Activated T-helper 1 cell treated with anti-CD3 and anti-CD28 coated beads, Interleukin-12 subunit alpha, Interleukin-12 subunit beta, Interleukin-2, Interleukin-4 antibody, amounts not matched to agents 30 ng/mL and 10 ng/mL and 1 ng/mL, durations not matched to agents 14 hours and 24 hours and 36 hours (primary cell): ENCODE measurements at regions not wholly inside any gene's neighbourhood (a gene's known extent, or its start where the extent isn't known, plus 50 kb on each side); places are given as distances from the start of the nearest gene placed in this dataset.
"Not testable (repeated sequence)": the region's sequence is repeated elsewhere in the genome, so short reads cannot be mapped to it uniquely, and the experiment has no call there.

ENCODE experiments used
- DNase-seq: peaks from one replicate; pipeline ENCODE4 v3.0.0; 2021; ENCODE audit warnings: low spot score
- H3K27ac Mint-ChIP-seq: one replicate; pipeline ENCODE4 v1.8.0; 2021; ENCODE audit warnings: mild to moderate bottlenecking, mixed read lengths
- H3K27me3 Mint-ChIP-seq: one replicate; pipeline ENCODE4 v1.8.0; 2022; ENCODE audit warnings: mild to moderate bottlenecking, moderate library complexity, mixed read lengths; ENCODE audit not compliant: insufficient read depth
- H3K36me3 Mint-ChIP-seq: one replicate; pipeline ENCODE4 v1.8.0; 2021; ENCODE audit warnings: low read depth, mixed read lengths
- H3K4me1 Mint-ChIP-seq: one replicate; pipeline ENCODE4 v1.8.0; 2021; ENCODE audit warnings: low read depth, mixed read lengths
- H3K4me3 Mint-ChIP-seq: one replicate; pipeline ENCODE4 v1.8.0; 2021; ENCODE audit warnings: mild to moderate bottlenecking, moderate library complexity, mixed read lengths
- H3K9me3 Mint-ChIP-seq: one replicate; pipeline ENCODE4 v1.8.0; 2021; ENCODE audit warnings: mixed read lengths
- intact Hi-C: fragments of 100-400 bp; cut with micrococcal nuclease; formaldehyde crosslinking; loops from one replicate; pipeline ENCODE4 v1.15.1; 2024

DNA sequence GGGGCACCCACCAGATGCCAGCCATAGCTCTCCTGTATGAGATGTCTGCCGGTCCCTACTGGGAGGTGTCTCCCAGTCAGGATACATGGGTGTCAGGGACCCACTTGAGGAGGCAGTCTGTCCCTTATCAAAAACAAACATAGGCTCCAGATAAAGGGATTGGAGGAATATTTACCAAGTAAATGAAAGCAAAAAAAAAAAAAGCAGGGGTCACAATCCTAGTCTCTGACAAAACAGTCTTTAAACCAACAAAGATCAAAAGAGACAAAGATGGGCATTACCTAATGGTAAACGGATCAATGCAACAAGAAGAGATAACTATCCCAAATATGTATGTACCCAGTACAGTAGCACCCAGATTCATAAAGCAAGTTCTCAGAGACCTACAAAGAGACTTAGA is 640.0 kb upstream of the LRRTM4 start:
- Mint-ChIP-seq H3K9me3 (peaks cover 33% of the 10 kb centered on the region), H3K36me3 (no peaks in the 10 kb centered on the region), H3K4me1 (no peaks in the 10 kb centered on the region), H3K4me3 (no peak overlapping the region), H3K27me3 (no peaks in the 10 kb centered on the region), H3K27ac (no peak overlapping the region)
- intact Hi-C loops, result no loop called here
- no peak for DNase-seq

DNA sequence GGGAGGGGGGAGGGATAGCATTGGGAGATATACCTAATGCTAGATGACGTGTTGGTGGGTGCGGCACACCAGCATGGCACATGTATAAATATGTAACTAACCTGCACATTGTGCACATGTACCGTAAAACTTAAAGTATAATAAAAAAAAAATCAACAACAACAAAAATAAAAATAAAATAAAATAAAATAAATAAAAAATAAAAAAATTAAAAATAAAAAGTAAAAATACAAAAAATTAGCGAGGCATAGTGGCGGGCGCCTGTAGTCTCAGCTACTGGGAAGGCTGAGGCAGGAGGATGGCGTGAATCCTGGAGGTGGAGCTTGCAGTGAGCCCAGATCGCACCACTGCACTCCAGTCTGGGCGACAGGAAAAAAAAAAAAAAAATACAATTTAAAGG is 650.0 kb upstream of the LRRTM4 start:
- H3K4me3 Mint-ChIP-seq, H3K27me3 Mint-ChIP-seq, H3K9me3 Mint-ChIP-seq, H3K36me3 Mint-ChIP-seq, DNase-seq, H3K4me1 Mint-ChIP-seq, H3K27ac Mint-ChIP-seq, intact Hi-C loops: not testable (repeated sequence)

DNA sequence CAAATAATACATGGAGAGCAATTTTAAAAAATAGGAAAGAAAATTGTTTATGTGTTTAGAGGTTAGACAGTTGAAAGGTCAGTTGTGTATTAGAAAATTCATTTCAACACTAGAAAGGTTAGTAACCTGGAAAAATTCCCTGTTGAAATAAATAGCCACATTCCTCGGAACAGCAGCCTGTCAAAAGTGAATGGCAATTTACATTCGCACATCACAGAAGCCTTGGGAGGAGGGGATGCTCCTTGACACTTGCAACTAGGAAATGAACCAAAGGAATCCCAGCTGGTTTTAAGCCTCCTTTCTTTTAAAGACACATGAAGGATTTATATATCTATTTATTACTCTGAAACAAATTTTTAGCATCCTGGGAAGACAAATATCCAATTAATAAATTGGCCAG is 653.5 kb upstream of the LRRTM4 start:
- DNase-seq, result no peak
- intact Hi-C loops, result no loop called here
- Mint-ChIP-seq H3K36me3 (no peaks in the 10 kb centered on the region), H3K27me3 (no peaks in the 10 kb centered on the region), H3K4me1 (no peaks in the 10 kb centered on the region), H3K27ac (no peak overlapping the region), H3K9me3 (peaks cover 4% of the 10 kb centered on the region), H3K4me3 (no peak overlapping the region)

DNA sequence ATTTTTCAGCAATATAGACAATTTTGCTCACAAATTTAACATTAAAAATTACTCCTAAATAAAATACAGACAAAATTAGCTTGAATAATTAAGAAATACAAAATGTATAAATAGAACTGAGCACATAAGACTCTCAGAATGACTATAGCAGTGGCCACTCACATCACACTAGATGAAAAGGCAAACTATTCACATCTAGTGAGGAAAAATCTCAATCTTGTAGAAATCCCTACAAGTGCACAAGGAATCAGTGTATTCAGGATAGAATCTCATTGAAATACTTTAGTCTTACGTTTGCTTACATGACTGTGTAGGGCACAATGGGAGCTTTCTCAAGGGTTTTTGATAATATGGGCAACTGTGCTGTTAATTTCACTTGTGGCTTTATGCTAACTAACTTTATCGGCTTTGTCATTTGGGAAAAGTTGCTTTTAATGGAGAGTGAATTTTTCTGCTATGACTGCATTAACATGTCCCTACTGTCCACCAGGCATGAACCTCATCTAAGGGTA is 678.9 kb upstream of the LRRTM4 start:
- intact Hi-C loops, result no loop called here
- no peak overlapping the region for H3K4me3 Mint-ChIP-seq

DNA sequence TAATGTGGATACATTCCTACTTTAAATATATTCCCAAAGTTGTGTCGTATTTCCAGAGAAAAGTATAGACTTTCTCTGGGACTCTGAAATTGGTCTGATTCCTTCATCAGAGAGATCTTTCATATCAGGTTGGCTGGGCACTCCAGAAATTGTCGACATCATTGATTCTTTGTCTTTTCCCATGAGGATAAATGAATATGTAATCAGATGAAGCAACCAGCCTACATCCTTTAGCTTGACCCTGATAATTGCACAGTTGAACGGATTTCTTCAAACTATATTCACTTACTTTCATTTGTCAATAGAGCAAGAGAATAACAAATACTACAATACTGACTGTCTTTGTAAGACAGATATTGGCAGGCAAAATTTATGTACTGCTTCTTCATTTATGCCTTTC is 680.2 kb upstream of the LRRTM4 start:
- Mint-ChIP-seq H3K4me1 (no peaks in the 10 kb centered on the region), H3K36me3 (no peaks in the 10 kb centered on the region), H3K27me3 (no peaks in the 10 kb centered on the region), H3K9me3 (peaks cover 17% of the 10 kb centered on the region), H3K4me3 (no peak overlapping the region), H3K27ac (no peak overlapping the region)
- intact Hi-C loops, result no loop called here
- DNase-seq, result no peak

More for the DNA sequence above, 678.9 kb upstream of the LRRTM4 start:
- Mint-ChIP-seq H3K4me1 (no peaks in the 10 kb centered on the region), H3K9me3 (peaks cover 17% of the 10 kb centered on the region), H3K27me3 (no peaks in the 10 kb centered on the region), H3K36me3 (no peaks in the 10 kb centered on the region), H3K27ac (no peak overlapping the region)
- DNase-seq, result no peak

DNA sequence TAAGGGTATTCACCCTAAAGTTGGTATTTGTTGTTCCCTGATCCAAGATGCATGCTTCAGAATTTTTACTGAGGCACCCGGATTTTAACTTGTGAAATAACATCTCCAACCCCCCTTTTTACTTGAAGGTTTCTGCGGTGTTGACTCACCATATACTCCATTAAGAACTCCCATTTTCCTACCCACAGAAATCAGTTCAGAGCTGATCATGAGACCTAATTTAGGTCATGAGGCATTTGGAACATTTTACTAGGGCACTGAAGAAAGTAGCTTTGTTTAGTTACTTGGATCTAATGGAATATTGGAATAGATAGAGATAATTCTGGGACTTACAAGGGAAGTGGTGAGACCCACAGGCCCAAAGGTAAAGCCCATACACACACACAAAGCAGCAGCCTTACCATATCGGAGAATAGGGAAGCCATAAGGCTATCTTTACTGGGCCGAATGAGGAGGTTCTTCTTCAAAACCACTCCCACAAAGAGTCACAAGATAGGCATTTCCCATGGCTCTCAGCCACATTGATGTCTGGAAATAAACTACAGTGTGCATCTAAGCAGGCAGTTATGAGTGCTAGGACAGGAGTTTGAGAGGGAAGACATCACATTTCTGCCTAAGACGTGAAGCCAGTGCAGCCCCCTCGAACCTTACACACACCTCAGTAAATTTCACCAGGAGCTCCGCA is 681.0 kb upstream of the LRRTM4 start:
- H3K27ac Mint-ChIP-seq, result no peak overlapping the region
- H3K36me3 Mint-ChIP-seq, result no peaks in the 10 kb centered on the region
- intact Hi-C loops, result no loop called here
- no peak overlapping the region for H3K4me3 Mint-ChIP-seq
- H3K9me3 Mint-ChIP-seq, result peaks cover 17% of the 10 kb centered on the region
- DNase-seq, result no peak
- H3K4me1 Mint-ChIP-seq, result no peaks in the 10 kb centered on the region
- no peaks in the 10 kb centered on the region for H3K27me3 Mint-ChIP-seq

DNA sequence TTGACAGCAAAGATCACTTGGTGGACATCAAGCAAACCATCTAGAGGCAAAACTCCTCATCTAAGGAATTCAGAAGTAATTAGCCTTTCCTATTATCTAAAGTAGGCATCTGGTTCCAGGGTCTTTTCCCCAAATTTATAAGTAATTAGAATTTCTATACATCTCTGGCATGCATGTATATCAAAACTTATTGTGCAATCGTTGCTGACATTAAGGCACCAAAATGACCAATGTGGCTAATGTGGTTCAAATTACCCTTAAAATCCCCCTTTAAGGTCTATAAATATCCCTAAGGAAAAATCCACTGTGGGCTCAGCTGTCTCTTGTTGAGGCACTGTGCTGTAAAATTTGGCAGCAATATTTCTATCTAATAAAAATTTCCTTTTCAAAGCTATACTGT is 695.9 kb upstream of the LRRTM4 start:
- no peaks in the 10 kb centered on the region for H3K4me1 Mint-ChIP-seq
- no peak overlapping the region for H3K27ac Mint-ChIP-seq
- no peak for DNase-seq
- H3K9me3 Mint-ChIP-seq, result peaks cover 35% of the 10 kb centered on the region
- no peak overlapping the region for H3K4me3 Mint-ChIP-seq
- no peaks in the 10 kb centered on the region for H3K36me3 Mint-ChIP-seq
- intact Hi-C loops, result no loop called here
- no peaks in the 10 kb centered on the region for H3K27me3 Mint-ChIP-seq

DNA sequence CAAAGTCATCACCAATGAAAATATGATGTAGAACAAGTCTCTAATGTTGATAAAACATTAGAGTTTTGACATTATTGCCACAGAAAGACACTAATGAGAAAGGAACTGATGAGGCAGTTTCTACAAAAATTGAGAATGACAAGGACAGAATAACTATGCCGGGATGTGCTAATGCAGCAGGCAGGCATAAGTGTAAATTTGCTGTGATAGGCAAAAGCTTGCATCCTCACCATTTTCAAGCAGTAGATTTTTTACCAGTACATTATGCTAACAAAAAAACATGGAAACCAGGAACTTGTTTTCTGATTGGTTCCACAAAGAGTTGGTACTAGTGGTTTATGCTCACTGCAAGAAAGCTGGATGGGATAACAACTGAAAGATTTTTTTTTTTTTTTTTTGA is 715.5 kb upstream of the LRRTM4 start:
- H3K36me3 Mint-ChIP-seq, result no peaks in the 10 kb centered on the region
- intact Hi-C loops, result no loop called here
- no peak overlapping the region for H3K27ac Mint-ChIP-seq
- peaks cover 6% of the 10 kb centered on the region for H3K9me3 Mint-ChIP-seq
- DNase-seq, result no peak
- no peaks in the 10 kb centered on the region for H3K4me1 Mint-ChIP-seq
- no peak overlapping the region for H3K4me3 Mint-ChIP-seq
- no peaks in the 10 kb centered on the region for H3K27me3 Mint-ChIP-seq

DNA sequence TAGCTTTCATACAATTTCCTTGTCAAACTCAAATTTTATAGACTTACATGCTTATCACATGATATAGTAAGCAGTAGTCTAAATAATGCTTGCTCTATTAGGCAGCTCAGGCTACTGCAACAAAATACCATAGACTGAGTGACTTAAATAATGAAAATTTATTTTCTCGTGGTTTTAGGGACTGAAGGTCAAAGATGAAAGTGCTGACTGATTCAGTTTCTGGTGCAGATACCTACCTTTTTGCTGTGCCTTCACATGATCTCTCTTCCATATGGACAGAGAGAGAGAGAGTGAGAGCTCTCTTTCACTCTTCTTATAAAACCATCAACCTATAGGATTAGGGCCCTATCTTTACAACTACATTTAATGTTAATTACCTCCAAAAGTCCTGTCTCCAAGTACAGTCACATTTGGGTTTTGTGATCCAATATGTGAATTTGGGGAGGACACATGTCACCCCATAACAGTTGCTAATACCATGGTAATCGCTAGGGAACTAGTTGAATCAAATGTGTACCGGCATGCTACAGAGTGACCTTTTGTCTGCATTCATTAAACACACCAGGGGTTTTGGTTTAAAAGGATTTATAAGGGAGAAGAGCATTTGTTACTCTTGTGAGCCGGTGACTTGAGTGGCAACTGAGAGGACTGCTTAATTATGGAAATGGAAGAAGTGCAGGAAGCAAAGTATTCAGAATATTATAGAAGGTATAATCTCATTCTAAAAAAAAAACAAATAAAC is 723.4 kb upstream of the LRRTM4 start:
- peaks cover 24% of the 10 kb centered on the region for H3K9me3 Mint-ChIP-seq
- no peaks in the 10 kb centered on the region for H3K4me1 Mint-ChIP-seq
- no peaks in the 10 kb centered on the region for H3K27me3 Mint-ChIP-seq
- H3K4me3 Mint-ChIP-seq, result no peak overlapping the region
- DNase-seq, result no peak
- no peak overlapping the region for H3K27ac Mint-ChIP-seq
- no peaks in the 10 kb centered on the region for H3K36me3 Mint-ChIP-seq
- intact Hi-C loops, result no loop called here

DNA sequence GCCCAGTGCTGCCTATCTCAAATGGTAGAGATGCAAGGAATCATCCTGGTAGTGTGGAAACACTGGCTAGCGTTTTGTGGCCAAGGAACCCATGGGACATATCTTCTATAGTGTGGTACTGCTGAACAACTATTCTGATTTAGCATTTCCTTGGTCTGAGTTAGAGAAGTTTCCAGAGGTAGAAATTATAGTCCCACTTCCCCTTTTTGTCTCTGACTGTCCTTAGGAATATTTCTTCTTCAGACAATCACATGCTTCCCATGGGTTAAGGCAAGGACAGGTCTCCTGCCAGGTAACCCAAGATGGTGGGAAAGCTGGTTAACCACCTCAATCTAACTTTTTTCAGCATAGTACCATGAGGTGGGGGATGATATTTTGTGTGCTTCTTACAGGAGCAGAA is 729.5 kb upstream of the LRRTM4 start:
- H3K4me3 Mint-ChIP-seq, result no peak overlapping the region
- no peaks in the 10 kb centered on the region for H3K36me3 Mint-ChIP-seq
- no peaks in the 10 kb centered on the region for H3K4me1 Mint-ChIP-seq
- intact Hi-C loops, result no loop called here
- no peak overlapping the region for H3K27ac Mint-ChIP-seq
- no peak for DNase-seq
- H3K9me3 Mint-ChIP-seq, result peaks cover 24% of the 10 kb centered on the region
- H3K27me3 Mint-ChIP-seq, result no peaks in the 10 kb centered on the region

DNA sequence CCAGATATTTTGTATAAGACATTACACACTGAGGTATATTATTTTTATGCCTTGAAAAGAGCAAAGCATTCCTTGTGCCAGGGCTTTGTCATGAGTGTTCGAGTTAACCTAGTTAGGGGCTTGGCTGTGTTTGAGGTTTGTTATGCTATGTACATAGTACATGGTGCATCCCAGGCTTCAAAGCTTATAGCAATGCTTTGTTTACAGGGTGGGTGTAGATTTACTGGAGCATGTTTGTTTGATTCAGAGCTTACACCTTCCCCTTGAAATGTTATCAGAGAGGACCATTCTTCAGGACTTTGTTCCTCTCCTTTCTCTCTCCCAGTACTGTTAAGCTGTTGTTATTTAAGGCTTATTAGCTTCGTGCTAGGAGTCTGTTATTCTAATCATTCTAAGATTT is 738.7 kb upstream of the LRRTM4 start:
- no peaks in the 10 kb centered on the region for H3K4me1 Mint-ChIP-seq
- no peak overlapping the region for H3K27ac Mint-ChIP-seq
- H3K36me3 Mint-ChIP-seq, result no peaks in the 10 kb centered on the region
- H3K27me3 Mint-ChIP-seq, result no peaks in the 10 kb centered on the region
- H3K4me3 Mint-ChIP-seq, result no peak overlapping the region
- intact Hi-C loops, result no loop called here
- H3K9me3 Mint-ChIP-seq, result peaks cover 14% of the 10 kb centered on the region
- no peak for DNase-seq

DNA sequence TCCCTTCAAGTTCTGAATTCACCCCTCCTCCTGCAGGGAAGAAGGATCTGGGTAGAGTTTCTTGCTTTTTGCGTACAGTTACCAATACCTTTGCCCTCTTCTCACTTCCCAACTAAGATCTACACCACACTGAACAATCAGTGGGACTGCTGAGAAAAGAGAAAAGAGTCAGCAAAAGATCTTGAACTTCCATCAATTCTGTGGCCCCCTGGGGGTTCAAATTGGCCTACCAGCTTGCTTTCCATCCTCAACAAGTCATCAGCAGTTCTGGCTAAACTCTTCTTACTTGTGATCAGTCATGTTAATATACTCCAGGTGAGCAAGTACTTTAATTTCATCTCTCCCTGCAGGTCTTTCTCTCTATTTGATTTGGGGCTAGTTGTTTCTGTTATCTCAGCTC is 739.3 kb upstream of the LRRTM4 start:
- peaks cover 14% of the 10 kb centered on the region for H3K9me3 Mint-ChIP-seq
- intact Hi-C loops, result no loop called here
- no peaks in the 10 kb centered on the region for H3K27me3 Mint-ChIP-seq
- no peak overlapping the region for H3K27ac Mint-ChIP-seq
- H3K4me3 Mint-ChIP-seq, result no peak overlapping the region
- H3K36me3 Mint-ChIP-seq, result no peaks in the 10 kb centered on the region
- DNase-seq, result no peak
- H3K4me1 Mint-ChIP-seq, result no peaks in the 10 kb centered on the region

DNA sequence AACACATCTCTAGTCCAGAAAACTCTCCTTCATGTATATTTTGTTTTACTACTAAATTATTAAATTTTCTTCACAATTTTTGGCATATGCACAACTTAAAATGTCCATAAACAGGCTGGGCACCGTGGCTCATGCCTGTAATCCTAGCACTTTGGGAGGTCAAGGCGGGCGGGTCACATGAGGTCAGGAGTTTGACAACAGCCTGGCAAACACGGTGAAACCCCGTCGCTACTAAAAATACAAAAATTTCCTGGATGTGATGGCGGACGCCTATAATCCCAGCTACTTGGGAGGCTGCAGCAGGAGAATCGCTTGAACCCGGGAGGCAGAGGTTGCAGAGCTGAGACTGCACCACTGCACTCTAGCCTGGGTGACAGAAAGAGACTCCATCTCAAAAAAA is 739.9 kb upstream of the LRRTM4 start:
- H3K4me1 Mint-ChIP-seq, intact Hi-C loops, H3K27me3 Mint-ChIP-seq: not testable (repeated sequence)

More for the DNA sequence above, 739.9 kb upstream of the LRRTM4 start:
- not testable (repeated sequence) for H3K27ac Mint-ChIP-seq, H3K36me3 Mint-ChIP-seq, H3K4me3 Mint-ChIP-seq, DNase-seq
- peaks cover 14% of the 10 kb centered on the region for H3K9me3 Mint-ChIP-seq
